ENCODE measurements at regions not wholly inside any gene's neighbourhood (a gene's known extent, or its start where the extent isn't known, plus 50 kb on each side); places are given as distances from the start of the nearest gene placed in this dataset.

DNA sequence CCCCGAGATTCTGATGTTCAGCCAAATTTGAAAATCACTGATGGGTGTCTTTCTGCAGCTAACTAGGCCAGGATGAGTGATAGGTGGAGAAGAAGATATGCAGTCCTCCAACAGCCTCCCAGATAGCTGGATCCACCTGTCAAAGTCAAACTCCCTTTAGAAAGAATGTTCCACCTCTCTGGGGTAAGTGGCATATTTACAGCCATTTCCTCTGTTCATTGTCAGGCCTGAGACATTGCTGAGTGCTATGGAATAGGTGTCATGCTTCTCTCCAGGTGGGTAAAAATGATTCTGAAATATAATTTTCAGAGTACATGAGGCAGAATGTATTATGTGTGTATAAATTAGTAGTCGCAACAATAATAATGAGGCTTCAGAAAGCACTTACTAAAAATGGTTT, 316.8 kb downstream of the TTLL7 start:
- TF ChIP-seq SIN3A (IDR thresholded peaks at IDR 0.05; ENCODE audit: borderline replicate concordance, insufficient read depth, low read length) (no peak), TAF1 (IDR thresholded peaks at IDR 0.05; ENCODE audit: borderline replicate concordance, insufficient read depth, low read length) (no peak), FOXP2 (optimal IDR thresholded peaks at IDR 0.05; ENCODE audit: borderline replicate concordance, extremely low read depth, extremely low read length, insufficient read depth) (no peak), POLR2AphosphoS5 (IDR thresholded peaks at IDR 0.05; ENCODE audit: low read depth, low read length) (no peak)
- TF ChIP-seq, protein P1, sequence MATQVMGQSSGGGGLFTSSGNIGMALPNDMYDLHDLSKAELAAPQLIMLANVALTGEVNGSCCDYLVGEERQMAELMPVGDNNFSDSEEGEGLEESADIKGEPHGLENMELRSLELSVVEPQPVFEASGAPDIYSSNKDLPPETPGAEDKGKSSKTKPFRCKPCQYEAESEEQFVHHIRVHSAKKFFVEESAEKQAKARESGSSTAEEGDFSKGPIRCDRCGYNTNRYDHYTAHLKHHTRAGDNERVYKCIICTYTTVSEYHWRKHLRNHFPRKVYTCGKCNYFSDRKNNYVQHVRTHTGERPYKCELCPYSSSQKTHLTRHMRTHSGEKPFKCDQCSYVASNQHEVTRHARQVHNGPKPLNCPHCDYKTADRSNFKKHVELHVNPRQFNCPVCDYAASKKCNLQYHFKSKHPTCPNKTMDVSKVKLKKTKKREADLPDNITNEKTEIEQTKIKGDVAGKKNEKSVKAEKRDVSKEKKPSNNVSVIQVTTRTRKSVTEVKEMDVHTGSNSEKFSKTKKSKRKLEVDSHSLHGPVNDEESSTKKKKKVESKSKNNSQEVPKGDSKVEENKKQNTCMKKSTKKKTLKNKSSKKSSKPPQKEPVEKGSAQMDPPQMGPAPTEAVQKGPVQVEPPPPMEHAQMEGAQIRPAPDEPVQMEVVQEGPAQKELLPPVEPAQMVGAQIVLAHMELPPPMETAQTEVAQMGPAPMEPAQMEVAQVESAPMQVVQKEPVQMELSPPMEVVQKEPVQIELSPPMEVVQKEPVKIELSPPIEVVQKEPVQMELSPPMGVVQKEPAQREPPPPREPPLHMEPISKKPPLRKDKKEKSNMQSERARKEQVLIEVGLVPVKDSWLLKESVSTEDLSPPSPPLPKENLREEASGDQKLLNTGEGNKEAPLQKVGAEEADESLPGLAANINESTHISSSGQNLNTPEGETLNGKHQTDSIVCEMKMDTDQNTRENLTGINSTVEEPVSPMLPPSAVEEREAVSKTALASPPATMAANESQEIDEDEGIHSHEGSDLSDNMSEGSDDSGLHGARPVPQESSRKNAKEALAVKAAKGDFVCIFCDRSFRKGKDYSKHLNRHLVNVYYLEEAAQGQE (IDR thresholded peaks at IDR 0.05; ENCODE audit: insufficient read depth in 1 of 2, low read depth in 2 of 2, low read length in 2 of 2) = no peak

DNA sequence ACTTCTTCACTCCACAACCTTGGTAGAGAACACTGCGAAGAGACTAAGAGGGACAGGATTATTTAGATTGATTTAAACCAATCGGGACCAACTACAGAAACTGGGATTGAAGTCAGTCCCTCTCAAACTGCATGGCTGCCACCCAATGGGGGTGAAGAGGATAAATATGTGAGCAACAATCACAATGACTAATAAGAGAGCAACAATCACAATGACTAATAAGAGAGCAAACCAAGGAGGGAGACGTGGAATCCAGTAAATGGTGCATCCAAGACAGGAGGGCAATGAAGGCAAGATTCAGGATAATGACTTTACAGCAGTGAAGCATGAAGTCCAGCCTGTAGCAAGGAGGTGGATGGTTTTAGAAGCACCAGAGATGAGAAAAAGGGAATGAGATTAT, 322.8 kb downstream of the TTLL7 start:
- TF ChIP-seq FOXP2 (optimal IDR thresholded peaks at IDR 0.05; ENCODE audit: borderline replicate concordance, extremely low read depth, extremely low read length, insufficient read depth) = no peak
- TF ChIP-seq, protein P1 (IDR thresholded peaks at IDR 0.05; ENCODE audit: insufficient read depth in 1 of 2, low read depth in 2 of 2, low read length in 2 of 2) = no peak

DNA sequence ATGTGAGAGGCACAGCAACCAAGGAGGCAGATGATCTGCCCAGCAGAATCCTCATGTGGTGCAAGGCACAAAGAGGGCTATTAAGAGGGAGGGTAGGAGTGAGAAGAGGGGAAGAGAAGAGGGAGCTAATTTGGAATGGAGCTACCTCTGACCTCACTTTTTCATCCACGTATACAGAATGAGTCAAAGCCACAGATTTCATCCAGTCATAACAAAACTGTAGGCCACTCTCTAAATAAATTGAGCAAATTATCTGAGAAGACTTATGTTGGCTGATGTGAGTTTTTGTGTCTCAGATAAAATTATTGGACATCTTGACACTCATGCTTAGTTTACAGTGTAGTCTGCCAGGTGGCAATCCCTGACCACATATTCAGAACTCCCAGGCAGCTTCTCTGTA, 325.6 kb downstream of the TTLL7 start:
- TF ChIP-seq, protein P1 (IDR thresholded peaks at IDR 0.05; ENCODE audit: insufficient read depth in 1 of 2, low read depth in 2 of 2, low read length in 2 of 2) = no peak
- TF ChIP-seq POLR2AphosphoS5 (IDR thresholded peaks at IDR 0.05; ENCODE audit: low read depth, low read length) (no peak), FOXP2 (optimal IDR thresholded peaks at IDR 0.05; ENCODE audit: borderline replicate concordance, extremely low read depth, extremely low read length, insufficient read depth) (no peak), SIN3A (IDR thresholded peaks at IDR 0.05; ENCODE audit: borderline replicate concordance, insufficient read depth, low read length) (no peak), TAF1 (IDR thresholded peaks at IDR 0.05; ENCODE audit: borderline replicate concordance, insufficient read depth, low read length) (no peak)

DNA sequence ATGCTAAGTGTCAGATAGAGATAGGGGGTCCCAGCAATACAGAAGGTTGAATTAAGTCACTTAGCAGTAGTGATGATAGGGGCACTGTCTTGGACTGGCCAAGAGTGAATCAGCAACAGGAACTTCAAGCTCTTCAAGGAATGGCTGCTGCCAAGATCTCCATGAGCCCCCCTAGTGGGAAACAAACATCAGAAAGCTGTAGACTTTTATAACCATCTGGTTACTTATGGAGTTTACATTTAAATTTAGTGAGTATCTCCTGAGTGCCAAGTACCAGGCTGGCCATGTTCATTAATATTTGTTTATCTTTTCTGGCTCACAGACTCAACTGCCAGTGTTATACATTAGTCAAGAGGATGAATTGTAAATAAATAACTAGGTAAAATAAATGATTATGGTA, 327.3 kb downstream of the TTLL7 start:
- TF ChIP-seq SIN3A (IDR thresholded peaks at IDR 0.05; ENCODE audit: borderline replicate concordance, insufficient read depth, low read length) (no peak), POLR2AphosphoS5 (IDR thresholded peaks at IDR 0.05; ENCODE audit: low read depth, low read length) (no peak), TAF1 (IDR thresholded peaks at IDR 0.05; ENCODE audit: borderline replicate concordance, insufficient read depth, low read length) (no peak), FOXP2 (optimal IDR thresholded peaks at IDR 0.05; ENCODE audit: borderline replicate concordance, extremely low read depth, extremely low read length, insufficient read depth) (no peak)
- TF ChIP-seq, protein P1 (IDR thresholded peaks at IDR 0.05; ENCODE audit: insufficient read depth in 1 of 2, low read depth in 2 of 2, low read length in 2 of 2) = no peak

DNA sequence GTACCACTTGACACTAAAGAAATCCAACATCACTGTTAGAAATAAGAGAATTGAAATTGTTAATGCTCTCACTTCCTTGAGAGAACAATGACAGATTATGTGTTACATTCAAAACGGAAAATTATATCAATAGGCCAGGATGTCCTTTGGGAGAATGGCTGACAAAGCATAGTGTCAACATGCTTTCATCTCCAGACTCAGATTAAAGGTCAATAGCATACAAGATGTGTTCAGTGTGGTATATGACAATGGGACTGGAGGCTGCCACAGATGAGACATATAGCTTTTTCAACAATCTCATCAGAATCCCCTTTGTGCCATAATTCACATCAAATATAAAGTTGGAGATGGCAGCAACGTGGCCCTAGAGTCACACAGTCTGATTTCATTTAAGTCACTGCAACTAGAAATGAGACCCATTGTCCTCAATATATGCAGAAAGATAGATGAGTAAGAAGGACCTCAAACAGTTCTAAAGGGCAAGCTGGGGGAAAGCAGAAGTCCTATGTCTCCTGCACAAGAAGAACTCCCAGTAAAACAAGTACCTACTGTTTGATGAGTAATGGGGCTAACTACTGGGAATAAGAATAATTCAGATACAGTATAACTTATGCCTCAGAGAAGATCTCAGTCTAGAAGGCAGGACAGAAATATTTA, 327.9 kb downstream of the TTLL7 start:
- TF ChIP-seq FOXP2 (optimal IDR thresholded peaks at IDR 0.05; ENCODE audit: borderline replicate concordance, extremely low read depth, extremely low read length, insufficient read depth) = no peak
- no peak for TF ChIP-seq TAF1 (IDR thresholded peaks at IDR 0.05; ENCODE audit: borderline replicate concordance, insufficient read depth, low read length)
- no peak for TF ChIP-seq POLR2AphosphoS5 (IDR thresholded peaks at IDR 0.05; ENCODE audit: low read depth, low read length)
